Activated naive CD4-positive, alpha-beta T cell treated with anti-CD3 and anti-CD28 coated beads, Interleukin-2, amount 50 U/mL, for 24 hours (primary cell): ENCODE measurements at regions not wholly inside any gene's neighbourhood (a gene's known extent, or its start where the extent isn't known, plus 50 kb on each side); places are given as distances from the start of the nearest gene placed in this dataset.

Experiments
- H3K27ac Mint-ChIP-seq: one replicate; pipeline ENCODE4 v1.8.0; 2021; ENCODE audit warnings: mild to moderate bottlenecking, mixed read lengths
- H3K27me3 Mint-ChIP-seq: one replicate; pipeline ENCODE4 v1.8.0; 2021; ENCODE audit warnings: mixed read lengths
- H3K36me3 Mint-ChIP-seq: one replicate; pipeline ENCODE4 v1.8.0; 2021; ENCODE audit warnings: mixed read lengths
- H3K4me1 Mint-ChIP-seq: one replicate; pipeline ENCODE4 v1.8.0; 2021; ENCODE audit warnings: mixed read lengths
- H3K4me3 Mint-ChIP-seq: one replicate; pipeline ENCODE4 v1.8.0; 2021; ENCODE audit warnings: mild to moderate bottlenecking, mixed read lengths
- H3K9me3 Mint-ChIP-seq: one replicate; pipeline ENCODE4 v1.8.0; 2021; ENCODE audit warnings: mixed read lengths

DNA sequence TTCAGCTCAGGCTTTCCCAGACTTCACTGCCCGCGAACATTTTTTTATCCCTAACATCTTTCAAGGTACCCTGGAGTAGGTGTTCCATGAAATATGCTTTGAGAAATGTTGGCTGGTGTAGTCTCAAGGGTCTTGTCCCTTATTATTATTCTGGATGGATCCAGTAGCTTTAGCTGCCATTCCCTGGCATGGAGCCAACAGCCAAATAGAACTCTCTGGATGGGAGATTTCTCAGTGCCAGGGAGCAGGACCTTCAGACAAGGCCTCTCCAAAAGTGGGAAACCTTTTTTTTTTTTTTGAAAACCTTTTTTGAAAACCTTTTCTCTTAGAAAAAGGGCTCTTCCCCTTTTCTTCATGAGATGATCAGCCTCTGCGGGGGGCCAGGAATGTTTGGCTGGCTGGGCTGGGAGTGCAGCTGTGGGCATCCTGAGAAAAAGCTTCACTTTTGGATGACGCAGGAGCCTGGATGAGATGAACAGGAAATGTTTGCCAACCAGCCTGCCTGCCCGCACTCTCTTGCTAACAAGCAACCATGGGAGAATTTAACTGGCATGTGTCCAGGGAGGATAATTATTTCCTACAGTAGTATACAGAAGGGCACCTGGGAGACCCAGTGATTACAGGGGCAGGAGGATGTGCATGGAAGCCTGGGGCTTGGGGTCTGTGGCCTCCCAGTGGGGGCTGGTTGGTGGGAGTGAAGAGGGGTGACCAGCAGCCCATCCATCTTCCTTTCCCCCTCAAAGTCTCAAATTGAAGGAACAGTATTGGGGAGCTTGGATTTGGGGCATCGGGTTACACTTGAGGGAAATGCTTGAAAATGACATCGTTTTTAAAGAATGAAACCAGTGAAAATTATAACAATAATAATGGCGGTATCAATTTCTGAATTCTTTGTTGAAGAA lies 109.1 kb upstream of the LRIG1 start:
- Mint-ChIP-seq H3K4me3 (no peak overlapping the region), H3K36me3 (no peaks in the 10 kb centered on the region), H3K4me1 (peaks cover 8% of the 10 kb centered on the region), H3K9me3 (no peaks in the 10 kb centered on the region), H3K27ac (no peak overlapping the region), H3K27me3 (peaks cover 1% of the 10 kb centered on the region)

GRCh38 chr3:66610562-66610909 lies 109.7 kb upstream of the LRIG1 start:
- Mint-ChIP-seq H3K4me1 (peaks cover 12% of the 10 kb centered on the region), H3K27ac (no peak overlapping the region), H3K4me3 (no peak overlapping the region), H3K27me3 (peaks cover 1% of the 10 kb centered on the region), H3K36me3 (no peaks in the 10 kb centered on the region), H3K9me3 (no peaks in the 10 kb centered on the region)

DNA sequence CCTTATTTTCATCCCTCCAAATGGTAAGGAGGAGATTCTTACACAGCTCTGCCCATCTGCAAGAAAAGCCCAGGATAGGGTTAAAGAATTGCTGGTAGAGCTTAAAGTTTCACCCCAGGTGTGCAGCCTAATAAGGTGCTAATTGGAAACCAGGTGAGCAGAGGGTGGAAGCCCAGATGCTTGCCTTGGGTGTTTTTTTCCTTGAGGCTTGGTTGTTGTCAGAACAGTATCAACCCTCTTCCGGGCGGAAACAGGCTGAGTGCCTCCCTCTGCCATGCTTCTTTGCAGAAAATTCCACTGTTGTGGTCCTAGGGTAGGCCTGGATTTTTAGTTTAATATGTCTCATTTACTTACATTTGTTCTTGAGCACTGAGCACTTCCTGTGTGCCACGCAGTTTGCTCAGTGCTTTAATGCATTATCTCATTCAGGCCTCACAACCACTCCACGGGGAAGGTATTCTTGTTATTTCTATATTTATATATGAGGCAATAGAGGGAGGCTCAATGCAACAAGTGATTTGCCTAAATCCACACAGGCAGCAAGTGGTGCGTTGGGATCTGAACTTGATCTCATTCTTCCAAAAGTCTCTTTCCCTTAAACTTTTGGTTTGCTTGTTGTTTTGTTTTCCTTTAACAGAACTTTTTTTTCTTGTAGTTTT lies 115.0 kb upstream of the LRIG1 start:
- Mint-ChIP-seq H3K27me3 (no peaks in the 10 kb centered on the region), H3K27ac (no peak overlapping the region), H3K36me3 (no peaks in the 10 kb centered on the region), H3K9me3 (no peaks in the 10 kb centered on the region), H3K4me1 (peaks cover 20% of the 10 kb centered on the region), H3K4me3 (no peak overlapping the region)

DNA sequence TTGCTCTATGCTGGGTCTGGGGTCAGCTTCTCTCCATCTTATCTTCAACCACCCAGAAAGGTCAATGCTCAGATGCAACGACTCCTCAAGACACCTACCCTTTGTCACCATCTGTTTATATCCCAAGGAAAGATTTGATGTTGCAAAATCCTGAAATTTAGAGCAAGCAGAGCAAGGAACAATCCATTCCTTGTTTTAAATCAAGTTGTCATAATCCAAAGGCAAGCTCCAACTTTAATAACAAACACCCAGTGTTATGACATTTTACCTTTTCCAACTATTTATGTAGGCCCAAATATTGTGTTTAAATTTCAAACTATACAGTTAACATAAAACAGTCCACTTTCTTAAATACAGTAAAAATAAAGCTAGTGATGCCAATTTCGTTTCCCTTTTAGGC lies 116.5 kb upstream of the LRIG1 start:
- Mint-ChIP-seq H3K36me3 (no peaks in the 10 kb centered on the region), H3K27ac (no peak overlapping the region), H3K4me1 (peaks cover 20% of the 10 kb centered on the region), H3K9me3 (no peaks in the 10 kb centered on the region), H3K27me3 (no peaks in the 10 kb centered on the region), H3K4me3 (no peak overlapping the region)

DNA sequence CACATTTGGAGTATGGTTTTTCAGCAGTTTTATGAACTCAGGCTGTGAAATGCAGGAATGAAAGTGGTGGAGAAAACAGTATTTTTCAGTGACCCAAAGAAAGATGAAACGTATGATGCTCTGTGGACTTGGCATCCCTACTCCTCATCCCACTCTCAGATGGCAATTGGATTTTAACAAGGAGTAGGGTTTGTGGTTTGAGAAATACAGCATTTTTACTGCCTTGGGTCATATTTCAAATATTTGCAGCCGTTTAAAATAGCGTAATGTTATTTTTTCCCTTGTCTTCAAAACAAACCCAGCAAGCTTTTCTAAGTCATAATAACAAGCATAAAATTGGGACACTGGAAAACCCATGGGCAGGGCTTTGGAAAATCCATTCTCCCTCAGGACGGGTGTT lies 117.2 kb upstream of the LRIG1 start:
- H3K4me3 Mint-ChIP-seq = no peak overlapping the region
- H3K36me3 Mint-ChIP-seq = no peaks in the 10 kb centered on the region
- no peaks in the 10 kb centered on the region for H3K9me3 Mint-ChIP-seq
- peaks cover 20% of the 10 kb centered on the region for H3K4me1 Mint-ChIP-seq
- H3K27ac Mint-ChIP-seq = no peak overlapping the region
- no peaks in the 10 kb centered on the region for H3K27me3 Mint-ChIP-seq

DNA sequence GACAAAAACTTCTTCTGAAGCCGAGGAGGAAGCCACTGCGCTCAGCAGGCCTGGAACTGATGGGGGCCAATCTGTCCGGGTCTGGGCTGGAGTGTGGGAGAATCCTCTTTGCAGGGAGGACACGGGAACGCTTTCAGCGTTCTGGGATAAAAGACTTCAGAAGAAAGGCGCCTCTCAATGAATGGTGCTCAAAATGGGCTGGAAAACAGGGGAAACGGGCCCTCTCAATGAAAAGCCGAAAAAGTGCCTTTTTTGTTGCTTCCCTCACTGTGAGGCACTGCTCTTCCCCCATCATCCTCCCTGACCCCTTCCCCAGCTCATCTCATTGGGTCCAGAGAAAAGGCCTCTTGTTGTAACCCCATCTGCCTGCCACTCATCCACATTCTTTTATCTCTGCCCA lies 119.5 kb upstream of the LRIG1 start:
- H3K36me3 Mint-ChIP-seq = no peaks in the 10 kb centered on the region
- H3K4me1 Mint-ChIP-seq = peaks cover 10% of the 10 kb centered on the region
- H3K27ac Mint-ChIP-seq = no peak overlapping the region
- H3K4me3 Mint-ChIP-seq = no peak overlapping the region
- no peaks in the 10 kb centered on the region for H3K27me3 Mint-ChIP-seq
- no peaks in the 10 kb centered on the region for H3K9me3 Mint-ChIP-seq

DNA sequence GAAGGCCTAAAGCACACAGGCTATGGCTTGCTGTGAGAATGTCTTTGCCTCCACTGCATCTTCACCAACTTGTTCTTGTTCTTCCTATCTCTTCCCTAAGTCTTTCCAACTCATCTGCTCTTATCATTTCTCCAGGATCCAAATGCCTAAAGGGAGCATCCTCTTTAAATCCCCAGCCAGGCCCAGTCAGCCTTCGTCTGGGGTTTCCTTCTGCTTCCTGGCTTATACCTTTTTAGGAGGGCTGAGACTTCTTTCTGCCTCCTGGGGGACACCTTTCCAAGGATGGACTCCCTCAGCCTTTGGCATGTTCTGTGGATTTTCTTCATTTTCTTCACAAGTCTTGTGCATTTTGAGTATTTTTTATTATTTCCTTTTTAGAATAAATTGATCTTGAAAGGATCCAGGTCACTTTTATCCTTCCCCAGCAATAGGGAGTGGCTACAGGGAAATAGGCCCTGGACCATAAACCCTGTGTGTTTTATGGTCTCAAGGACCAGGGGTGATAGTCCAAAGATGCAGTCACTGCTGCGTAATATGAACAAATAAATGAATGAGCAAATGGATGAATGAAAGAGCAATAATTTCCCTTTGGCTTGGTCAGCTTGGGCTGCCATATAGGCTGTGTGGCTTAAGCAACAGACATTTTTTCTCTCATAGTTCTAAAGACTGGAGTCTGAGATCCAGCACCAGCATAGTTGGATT lies 122.1 kb upstream of the LRIG1 start:
- no peaks in the 10 kb centered on the region for H3K9me3 Mint-ChIP-seq
- H3K27ac Mint-ChIP-seq = peak overlapping the region; percentile 18
- no peaks in the 10 kb centered on the region for H3K36me3 Mint-ChIP-seq
- no peaks in the 10 kb centered on the region for H3K4me1 Mint-ChIP-seq
- no peaks in the 10 kb centered on the region for H3K27me3 Mint-ChIP-seq
- H3K4me3 Mint-ChIP-seq = no peak overlapping the region

GRCh38 chr3:66625505-66626216 lies 124.8 kb upstream of the LRIG1 start:
- no peaks in the 10 kb centered on the region for H3K36me3 Mint-ChIP-seq
- no peak overlapping the region for H3K27ac Mint-ChIP-seq
- no peaks in the 10 kb centered on the region for H3K9me3 Mint-ChIP-seq
- H3K4me1 Mint-ChIP-seq = no peaks in the 10 kb centered on the region
- H3K27me3 Mint-ChIP-seq = no peaks in the 10 kb centered on the region
- no peak overlapping the region for H3K4me3 Mint-ChIP-seq

DNA sequence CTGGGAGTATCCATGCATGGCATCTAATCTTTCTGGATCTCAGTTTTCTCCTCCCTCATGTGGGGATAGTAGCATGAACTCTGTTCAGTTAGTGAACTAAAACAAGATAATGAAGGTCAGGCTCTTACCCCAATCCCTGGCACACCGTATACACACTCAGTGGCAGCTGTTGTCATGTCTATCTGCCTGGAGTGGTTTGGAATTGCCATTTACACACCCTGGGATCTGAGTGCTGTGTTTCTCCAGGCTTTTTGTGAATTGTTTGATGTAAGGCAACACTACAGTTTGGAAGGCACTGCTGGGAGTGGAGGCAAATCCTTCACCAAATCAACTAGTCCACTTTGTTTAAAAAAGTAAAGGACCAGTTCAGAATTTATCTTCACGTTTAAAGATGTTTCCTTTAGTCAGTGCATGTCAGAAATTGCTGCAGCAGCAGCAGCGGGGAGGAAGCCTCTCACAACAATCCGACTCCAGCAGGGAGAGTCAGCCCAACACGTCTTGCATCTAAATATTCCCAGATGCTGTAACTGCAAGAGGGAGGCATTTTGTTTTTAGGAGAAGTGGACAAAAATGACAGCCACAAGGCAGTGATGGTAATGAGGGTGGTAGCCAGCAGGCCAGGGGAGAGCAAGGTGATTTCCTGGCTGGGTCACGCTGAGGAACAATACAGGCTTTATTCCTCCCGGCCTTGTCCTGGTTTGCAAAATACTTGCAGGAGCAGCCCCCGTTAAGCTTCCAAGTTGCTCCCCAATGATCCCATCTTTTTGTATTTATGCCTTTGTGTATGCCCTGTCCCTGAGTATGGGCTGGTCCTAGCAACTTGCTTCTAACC lies 128.5 kb upstream of the LRIG1 start:
- no peak overlapping the region for H3K27ac Mint-ChIP-seq
- H3K36me3 Mint-ChIP-seq = no peaks in the 10 kb centered on the region
- no peaks in the 10 kb centered on the region for H3K4me1 Mint-ChIP-seq
- no peak overlapping the region for H3K4me3 Mint-ChIP-seq
- no peaks in the 10 kb centered on the region for H3K9me3 Mint-ChIP-seq
- H3K27me3 Mint-ChIP-seq = no peaks in the 10 kb centered on the region

GRCh38 chr3:66629982-66630368 lies 129.2 kb upstream of the LRIG1 start:
- H3K27me3 Mint-ChIP-seq = no peaks in the 10 kb centered on the region
- H3K9me3 Mint-ChIP-seq = no peaks in the 10 kb centered on the region
- H3K4me3 Mint-ChIP-seq = no peak overlapping the region
- no peaks in the 10 kb centered on the region for H3K4me1 Mint-ChIP-seq
- H3K36me3 Mint-ChIP-seq = no peaks in the 10 kb centered on the region
- H3K27ac Mint-ChIP-seq = no peak overlapping the region

DNA sequence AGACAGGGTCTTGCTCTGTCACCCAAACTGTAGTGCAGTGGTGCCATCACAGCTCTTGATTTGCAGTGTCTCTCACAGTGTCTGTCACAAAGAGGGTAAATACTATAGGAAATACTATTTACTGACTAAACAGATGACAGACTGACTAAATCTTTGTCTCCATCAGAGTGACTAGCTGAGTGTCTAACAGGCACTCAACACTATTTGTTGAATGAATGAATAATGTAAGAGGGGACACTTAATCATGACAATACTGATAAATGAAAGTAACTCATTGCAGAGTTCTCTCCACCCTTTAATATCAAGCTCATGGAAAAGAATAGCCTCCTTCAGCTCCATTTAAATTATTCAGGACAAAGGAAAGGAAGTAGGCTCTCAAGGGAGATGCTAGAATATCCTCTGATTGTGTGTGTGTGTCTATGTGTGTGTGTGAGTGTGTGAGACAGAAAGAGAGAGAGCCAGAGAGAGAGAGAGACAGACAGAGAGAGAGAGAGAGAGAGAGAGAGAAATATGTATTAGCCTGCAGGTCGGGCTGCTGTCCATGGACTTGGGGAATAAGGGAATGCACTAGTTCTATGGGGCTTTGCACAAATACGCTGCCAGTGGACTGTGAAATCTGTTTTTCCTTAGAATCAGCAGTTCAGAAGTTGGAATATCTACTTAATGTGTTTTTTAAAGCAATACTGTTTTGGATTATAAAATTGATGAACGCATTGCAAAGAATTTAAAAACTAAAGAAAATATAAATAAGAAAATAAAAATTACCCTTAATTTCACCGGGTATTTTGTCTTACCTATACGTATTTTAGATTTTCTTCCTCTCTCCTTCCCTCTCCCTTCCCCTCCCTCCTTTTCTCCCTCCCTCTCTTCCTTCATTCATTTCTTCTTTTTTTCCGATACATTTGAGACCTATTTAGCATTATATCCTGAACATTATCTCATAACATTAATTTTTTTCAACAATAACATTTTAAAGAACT lies 132.9 kb upstream of the LRIG1 start:
- H3K4me1 Mint-ChIP-seq = peaks cover 2% of the 10 kb centered on the region
- no peak overlapping the region for H3K27ac Mint-ChIP-seq
- H3K27me3 Mint-ChIP-seq = no peaks in the 10 kb centered on the region
- no peaks in the 10 kb centered on the region for H3K9me3 Mint-ChIP-seq
- no peaks in the 10 kb centered on the region for H3K36me3 Mint-ChIP-seq
- no peak overlapping the region for H3K4me3 Mint-ChIP-seq

GRCh38 chr3:66638717-66639116 lies 137.9 kb upstream of the LRIG1 start:
- no peaks in the 10 kb centered on the region for H3K36me3 Mint-ChIP-seq
- H3K27ac Mint-ChIP-seq = no peak overlapping the region
- H3K9me3 Mint-ChIP-seq = no peaks in the 10 kb centered on the region
- H3K27me3 Mint-ChIP-seq = no peaks in the 10 kb centered on the region
- H3K4me1 Mint-ChIP-seq = peaks cover 5% of the 10 kb centered on the region
- H3K4me3 Mint-ChIP-seq = no peak overlapping the region

DNA sequence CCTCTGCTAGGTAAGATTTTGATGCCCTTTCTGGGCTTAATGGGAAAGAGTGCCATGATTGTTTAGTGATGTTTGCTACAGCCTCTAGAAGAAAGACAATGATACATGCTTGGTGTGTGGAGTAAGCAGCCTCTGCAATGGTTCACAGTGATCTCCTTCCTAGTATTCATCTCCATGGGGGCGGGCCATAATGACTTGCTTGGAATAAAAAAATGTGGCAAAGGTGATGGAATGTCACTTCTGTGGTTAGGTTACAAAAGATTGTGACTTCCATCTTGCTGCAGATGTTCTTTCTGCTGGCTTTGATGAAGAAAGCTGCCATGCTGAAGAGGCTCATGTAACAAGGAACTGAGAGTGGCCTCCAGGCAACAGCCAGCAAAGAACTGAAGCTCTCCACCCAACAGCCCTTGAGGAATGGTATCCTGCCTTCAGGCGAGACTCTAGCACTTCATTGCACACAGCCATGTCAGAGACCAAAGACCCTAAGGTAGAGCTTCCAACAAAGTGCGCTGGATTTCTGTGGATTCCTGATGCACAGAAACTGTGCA lies 139.1 kb upstream of the LRIG1 start:
- Mint-ChIP-seq H3K4me1 (peaks cover 5% of the 10 kb centered on the region), H3K27me3 (no peaks in the 10 kb centered on the region), H3K9me3 (no peaks in the 10 kb centered on the region), H3K4me3 (no peak overlapping the region), H3K36me3 (peaks cover 4% of the 10 kb centered on the region), H3K27ac (no peak overlapping the region)

DNA sequence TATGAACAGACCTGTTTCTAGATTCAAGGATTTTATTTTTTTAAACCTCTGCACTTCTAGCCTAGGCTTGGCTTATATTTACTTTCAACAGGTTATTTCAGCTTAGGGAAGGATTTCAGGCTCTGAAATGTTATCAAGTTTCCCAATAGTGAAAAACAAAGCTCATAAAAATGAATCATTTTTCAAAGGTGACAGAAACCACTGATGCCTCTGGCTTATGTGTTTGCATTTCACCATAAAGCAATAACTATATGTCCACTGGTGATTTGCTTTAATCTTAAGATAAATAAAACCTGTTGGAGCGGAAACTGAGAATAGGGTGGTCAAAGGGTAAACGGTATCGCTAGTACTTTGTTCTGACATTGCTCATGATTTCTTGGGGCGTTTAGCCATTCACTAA lies 141.2 kb upstream of the LRIG1 start:
- Mint-ChIP-seq H3K9me3 (no peaks in the 10 kb centered on the region), H3K27me3 (no peaks in the 10 kb centered on the region), H3K4me1 (peaks cover 5% of the 10 kb centered on the region), H3K36me3 (peaks cover 5% of the 10 kb centered on the region), H3K27ac (no peak overlapping the region), H3K4me3 (no peak overlapping the region)
